Neuronal stem cell (in vitro differentiated cells): ENCODE measurements at regions not wholly inside any gene's neighbourhood (a gene's known extent, or its start where the extent isn't known, plus 50 kb on each side); places are given as distances from the start of the nearest gene placed in this dataset.
A peak's percentile ranks its signal among the peaks of the same experiment; 100 is the strongest.

Experiments
- DNase-seq: peaks from one replicate; pipeline ENCODE4 v3.0.0-alpha.2; 2013; ENCODE audit warnings: low spot score
- H2AFZ ChIP-seq: one replicate; pipeline ENCODE4 v1.6.1; 2013; ENCODE audit warnings: mild to moderate bottlenecking, low read length, inconsistent platforms
- H2AK5ac ChIP-seq: 2 replicates; pipeline ENCODE4 v1.6.1; 2013; ENCODE audit warnings: low read depth, mild to moderate bottlenecking, inconsistent platforms, low read length, moderate library complexity, mixed read lengths
- H2BK120ac ChIP-seq: 2 replicates; pipeline ENCODE4 v1.6.1; 2013; ENCODE audit warnings: low read depth, mild to moderate bottlenecking, inconsistent platforms, low read length, moderate library complexity, mixed read lengths
- H2BK12ac ChIP-seq: one replicate; pipeline ENCODE4 v1.6.1; 2013; ENCODE audit warnings: low read length, inconsistent platforms
- H2BK15ac ChIP-seq: 2 replicates; pipeline ENCODE4 v1.6.1; 2013; ENCODE audit warnings: mild to moderate bottlenecking, low read length, inconsistent platforms, mixed read lengths
- H2BK5ac ChIP-seq: one replicate; pipeline ENCODE4 v1.6.1; 2013; ENCODE audit warnings: inconsistent platforms, mild to moderate bottlenecking, low read length, moderate library complexity
- H3K14ac ChIP-seq: one replicate; pipeline ENCODE4 v1.6.1; 2013; ENCODE audit warnings: low read length, inconsistent platforms
- H3K18ac ChIP-seq: 2 replicates; pipeline ENCODE4 v1.6.1; 2013; ENCODE audit warnings: low read length, inconsistent platforms
- H3K23ac ChIP-seq: 2 replicates; pipeline ENCODE4 v1.6.1; 2013; ENCODE audit warnings: low read depth, mild to moderate bottlenecking, mixed read lengths, low read length, inconsistent platforms; ENCODE audit not compliant: poor library complexity
- H3K27ac ChIP-seq: replicated peaks from 3 replicates; pipeline ENCODE4 v1.5.1; 2013; ENCODE audit warnings: low read length, inconsistent platforms
- H3K27me3 ChIP-seq, 3 experiments: 2 replicates each; pipeline ENCODE4 v1.6.1; 2013; ENCODE audit warnings: low read length in 3 of 3, mild to moderate bottlenecking in 2 of 3, inconsistent platforms in 1 of 3, low read depth in 1 of 3, mixed read lengths in 1 of 3, moderate library complexity in 1 of 3; ENCODE audit not compliant: control insufficient read depth in 3 of 3, insufficient read depth in 3 of 3
- H3K36me3 ChIP-seq, 2 donors: replicated peaks in 1 of 2; 2 replicates each; pipeline ENCODE4 v1.6.1; 2013; ENCODE audit warnings: low read length in 2 of 2; ENCODE audit not compliant: control insufficient read depth in 2 of 2, insufficient read depth in 2 of 2
- H3K4ac ChIP-seq: 2 replicates; pipeline ENCODE4 v1.6.1; 2013; ENCODE audit warnings: inconsistent platforms, mild to moderate bottlenecking, low read length, moderate library complexity
- H3K4me1 ChIP-seq, 2 donors: 1 replicate in 1 of 2; 2 replicates in 1 of 2; pipeline ENCODE4 v1.6.1; 2013; ENCODE audit warnings: low read length in 2 of 2, low read depth in 1 of 2; ENCODE audit not compliant: control insufficient read depth in 2 of 2, insufficient read depth in 1 of 2
- H3K4me2 ChIP-seq: one replicate; pipeline ENCODE4 v1.6.1; 2013; ENCODE audit warnings: mild to moderate bottlenecking, low read length, inconsistent platforms; ENCODE audit not compliant: insufficient read depth, poor library complexity, severe bottlenecking
- H3K4me3 ChIP-seq, 2 donors: 2 replicates each; pipeline ENCODE4 v1.5.1; 2013; ENCODE audit warnings: low read length in 2 of 2, mild to moderate bottlenecking in 2 of 2, inconsistent platforms in 1 of 2, moderate library complexity in 1 of 2
- H3K79me1 ChIP-seq: one replicate; pipeline ENCODE4 v1.6.1; 2013; ENCODE audit warnings: low read depth, mild to moderate bottlenecking, inconsistent platforms, low read length, moderate library complexity
- H3K9ac ChIP-seq: one replicate; pipeline ENCODE4 v1.6.1; 2013; ENCODE audit warnings: mild to moderate bottlenecking, low read depth, low read length, inconsistent platforms; ENCODE audit not compliant: poor library complexity
- H3K9me3 ChIP-seq, 2 donors: replicated peaks in 1 of 2; 2 replicates each; pipeline versions ENCODE3 to v1.6.1; 2013; ENCODE audit warnings: low read length in 2 of 2, mild to moderate bottlenecking in 2 of 2, inconsistent platforms in 1 of 2, low read depth in 1 of 2, mixed read lengths in 1 of 2, moderate library complexity in 1 of 2; ENCODE audit not compliant: control insufficient read depth in 2 of 2, insufficient read depth in 1 of 2
- H4K8ac ChIP-seq: one replicate; pipeline ENCODE4 v1.6.1; 2013; ENCODE audit warnings: low read depth, mild to moderate bottlenecking, inconsistent platforms, low read length, moderate library complexity
- H4K91ac ChIP-seq: one replicate; pipeline ENCODE4 v1.6.1; 2013; ENCODE audit warnings: low read length, low read depth, mild to moderate bottlenecking, inconsistent platforms; ENCODE audit not compliant: poor library complexity
- WGBS, 2 donors: extraction: QIAGEN DNeasy Blood & Tissue Kit; methylation state at CpG; one replicate each; pipeline ENCODE4 v1.1.7; 2013; ENCODE audit warnings: missing lambda C conversion rate in 2 of 2, mixed read lengths in 1 of 2; ENCODE audit not compliant: insufficient read length in 2 of 2, insufficient replicate concordance in 1 of 2; ENCODE audit errors: extremely low coverage in 2 of 2; 5-methylcytosine and 5-hydroxymethylcytosine counted together

DNA sequence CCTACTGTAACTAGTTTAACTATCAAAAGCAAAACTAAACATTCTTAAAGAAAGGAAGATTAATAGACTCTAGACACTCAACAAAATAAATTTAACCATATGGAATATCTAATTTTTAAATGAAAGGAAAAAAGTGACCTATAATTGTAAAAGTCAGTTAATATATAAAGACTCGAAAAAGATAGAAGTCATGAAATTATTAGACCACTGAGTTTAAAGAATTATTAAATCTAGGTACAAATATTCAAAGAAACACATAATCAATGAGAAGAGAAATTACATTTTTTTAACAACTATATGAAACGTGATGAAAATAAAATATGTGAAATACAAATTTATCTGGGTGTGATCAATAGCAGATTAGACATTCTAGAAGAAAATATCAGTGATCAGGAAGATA, 706.8 kb upstream of the PCDH20 start:
- Histone ChIP-seq H3K4me3 (no peak overlapping the region), H3K18ac (no peak overlapping the region), H2AFZ (no peak overlapping the region), H3K14ac (no peak overlapping the region), H3K9me3 (no peaks in the 10 kb centered on the region), H4K8ac (no peak overlapping the region), H2BK5ac (no peak overlapping the region), H3K36me3 (no peaks in the 10 kb centered on the region), H3K4me2 (no peak overlapping the region), H3K27me3 (no peaks in the 10 kb centered on the region), H3K4me1 (no peaks in the 10 kb centered on the region), H3K27ac (no peak overlapping the region), H3K9ac (no peak overlapping the region), H3K79me1 (no peaks in the 10 kb centered on the region), H4K91ac (no peak overlapping the region), H2BK15ac (no peak overlapping the region), H2BK120ac (no peak overlapping the region), H3K23ac (no peak overlapping the region), H3K4ac (no peak overlapping the region), H2BK12ac (no peak overlapping the region), H2AK5ac (no peak overlapping the region)
- no peak for DNase-seq
- no CpG with 5 or more reads among the region's 2 CpGs for WGBS, 2 donors

GRCh38 chr13:62119739-62120700, 704.4 kb upstream of the PCDH20 start:
- Histone ChIP-seq H3K79me1 (no peaks in the 10 kb centered on the region), H3K14ac (no peak overlapping the region), H3K4me2 (no peak overlapping the region), H3K27me3 (no peaks in the 10 kb centered on the region), H3K27ac (no peak overlapping the region), H3K18ac (no peak overlapping the region), H2BK12ac (no peak overlapping the region), H3K36me3 (no peaks in the 10 kb centered on the region), H2BK120ac (no peak overlapping the region), H3K23ac (no peak overlapping the region), H4K8ac (no peak overlapping the region), H3K9ac (no peak overlapping the region), H3K4ac (no peak overlapping the region), H2AK5ac (no peak overlapping the region), H3K9me3 (no peaks in the 10 kb centered on the region), H2BK5ac (no peak overlapping the region), H3K4me3 (no peak overlapping the region), H3K4me1 (no peaks in the 10 kb centered on the region), H2BK15ac (no peak overlapping the region), H2AFZ (no peak overlapping the region), H4K91ac (no peak overlapping the region)
- no peak for DNase-seq
- WGBS, 2 donors: no CpG with 5 or more reads among the region's 5 CpGs

DNA sequence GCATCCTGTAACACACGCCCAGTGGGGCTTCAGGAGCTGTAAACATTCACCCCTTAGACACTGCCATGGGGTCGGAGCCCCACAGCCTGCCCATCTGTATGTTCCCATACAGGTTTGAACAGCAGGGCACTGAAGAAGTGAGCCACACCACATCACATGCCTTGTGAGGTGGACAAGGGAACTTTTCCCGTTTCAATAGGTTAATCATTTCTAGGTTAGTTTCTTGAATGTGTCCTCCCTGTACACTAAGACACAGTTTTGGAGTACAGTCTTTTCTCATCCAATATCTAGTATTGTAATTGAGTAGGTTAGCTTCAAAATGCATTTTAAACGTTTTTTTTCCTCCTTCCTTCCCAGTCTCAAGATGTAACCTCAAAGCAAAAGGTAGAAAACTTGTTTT, 700.2 kb upstream of the PCDH20 start:
- Histone ChIP-seq H3K18ac (peak overlapping the region; percentile 66), H2BK15ac (no peak overlapping the region), H2AFZ (no peak overlapping the region), H3K79me1 (no peaks in the 10 kb centered on the region), H3K9ac (no peak overlapping the region), H3K4me1 (no peaks in the 10 kb centered on the region), H3K4me3 (no peak overlapping the region), H3K14ac (no peak overlapping the region), H3K4ac (no peak overlapping the region), H4K8ac (no peak overlapping the region), H3K23ac (no peak overlapping the region), H3K27ac (no peak overlapping the region), H3K9me3 (no peaks in the 10 kb centered on the region), H2BK5ac (no peak overlapping the region), H3K36me3 (no peaks in the 10 kb centered on the region), H3K4me2 (no peak overlapping the region), H2BK12ac (no peak overlapping the region), H3K27me3 (no peaks in the 10 kb centered on the region), H4K91ac (no peak overlapping the region), H2BK120ac (no peak overlapping the region), H2AK5ac (no peak overlapping the region)
- no CpG with 5 or more reads among the region's 4 CpGs for WGBS, 2 donors
- no peak for DNase-seq

DNA sequence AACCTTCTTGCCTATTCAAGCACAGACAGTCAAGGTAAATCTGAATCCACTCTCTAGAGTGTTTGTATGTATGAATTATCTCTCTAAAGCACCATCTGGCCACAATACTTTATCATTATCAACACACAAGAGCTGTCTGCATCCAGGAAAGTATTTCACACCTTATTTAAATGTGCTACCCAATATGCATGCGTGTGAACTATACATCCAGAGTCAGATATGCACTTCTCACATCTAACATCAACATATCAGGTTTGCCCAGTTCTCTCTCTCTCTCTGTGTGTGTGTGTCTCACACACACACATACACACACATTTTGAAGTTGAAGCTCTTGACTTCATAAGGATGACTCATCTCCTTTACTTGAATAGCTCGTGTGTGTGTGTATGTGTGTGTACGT, 697.5 kb upstream of the PCDH20 start:
- H2BK5ac ChIP-seq: no peak overlapping the region
- no peak overlapping the region for H3K9ac ChIP-seq
- no peak overlapping the region for H3K4me3 ChIP-seq
- H2BK15ac ChIP-seq: no peak overlapping the region
- no peak overlapping the region for H3K18ac ChIP-seq
- H2AK5ac ChIP-seq: no peak overlapping the region
- H3K27ac ChIP-seq: no peak overlapping the region
- no peaks in the 10 kb centered on the region for H3K9me3 ChIP-seq
- no peak overlapping the region for H2BK120ac ChIP-seq
- no peaks in the 10 kb centered on the region for H3K79me1 ChIP-seq
- H4K91ac ChIP-seq: no peak overlapping the region
- H3K36me3 ChIP-seq: no peaks in the 10 kb centered on the region
- no peak overlapping the region for H2AFZ ChIP-seq
- H2BK12ac ChIP-seq: no peak overlapping the region
- no peak overlapping the region for H3K4ac ChIP-seq
- no CpG with 5 or more reads among the region's 3 CpGs for WGBS, 2 donors
- no peaks in the 10 kb centered on the region for H3K4me1 ChIP-seq
- no peaks in the 10 kb centered on the region for H3K27me3 ChIP-seq
- no peak for DNase-seq
- no peak overlapping the region for H3K23ac ChIP-seq
- H3K4me2 ChIP-seq: no peak overlapping the region
- H4K8ac ChIP-seq: no peak overlapping the region
- H3K14ac ChIP-seq: no peak overlapping the region
